ENCODE measurements at regions not wholly inside any gene's neighbourhood (a gene's known extent, or its start where the extent isn't known, plus 50 kb on each side); places are given as distances from the start of the nearest gene placed in this dataset.
"Not testable (repeated sequence)": the region's sequence is repeated elsewhere in the genome, so short reads cannot be mapped to it uniquely, and the experiment has no call there.

DNA sequence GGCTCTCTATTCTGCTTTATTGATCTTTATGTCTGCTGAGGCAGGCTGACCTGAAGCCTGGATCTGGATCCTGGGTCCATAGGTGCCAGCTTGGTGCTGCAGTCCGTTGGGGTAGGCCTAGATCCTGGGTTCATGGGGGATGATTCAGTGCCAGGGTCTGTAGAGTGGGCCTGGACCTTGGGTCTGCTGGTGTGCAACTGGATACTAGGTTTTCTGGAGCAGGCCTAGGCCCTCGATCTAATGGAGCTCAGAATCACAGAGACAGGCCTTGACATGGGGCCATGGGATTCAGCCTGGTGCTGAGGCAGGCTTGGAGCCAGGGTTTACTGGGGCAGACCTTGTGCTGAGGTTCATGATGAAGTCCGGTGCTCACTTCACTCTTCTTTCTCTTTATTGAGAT is 358.6 kb downstream of the TEX13C start:
- DNase-seq (ENCODE audit: low read depth), result no peak
- H3K4me3 ChIP-seq (ENCODE audit: low read length), result no peak overlapping the region

DNA sequence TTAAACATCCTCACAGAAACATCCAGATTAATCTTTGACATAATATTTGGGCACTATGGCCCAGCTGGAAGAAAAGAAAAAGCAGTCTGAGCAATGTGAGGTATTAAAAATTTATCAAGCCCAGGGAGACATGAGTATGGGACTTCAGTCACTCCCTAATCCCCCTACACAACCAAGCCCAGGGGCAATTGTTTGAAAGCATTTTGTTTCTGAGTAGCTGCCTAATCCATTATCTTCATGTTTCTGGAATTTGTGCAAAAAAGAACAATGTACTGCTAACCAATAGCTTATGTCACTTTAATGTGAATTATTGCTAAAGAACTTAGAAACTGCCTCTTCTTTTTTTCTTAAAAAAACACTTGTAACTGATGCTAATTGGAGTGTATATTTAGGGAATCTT is 360.7 kb downstream of the TEX13C start:
- Histone ChIP-seq H3K36me3 (ENCODE audit: control insufficient read depth, insufficient read depth, low read length, severe bottlenecking) (no peaks in the 10 kb centered on the region), H3K4me1 (ENCODE audit: control insufficient read depth, insufficient read depth, low read length) (no peaks in the 10 kb centered on the region), H3K9ac (ENCODE audit: low read length) (no peak overlapping the region), H3K4me3 (ENCODE audit: low read length) (no peak overlapping the region), H3K9me3 (ENCODE audit: control insufficient read depth, low read length) (no peaks in the 10 kb centered on the region), H3K27me3 (replicated peaks; ENCODE audit: control insufficient read depth, insufficient read depth, low read length) (no peaks in the 10 kb centered on the region)
- DNase-seq (ENCODE audit: low read depth), result no peak

More for the DNA sequence above, 358.6 kb downstream of the TEX13C start:
- no peaks in the 10 kb centered on the region for H3K27me3 ChIP-seq (replicated peaks; ENCODE audit: control insufficient read depth, insufficient read depth, low read length)
- no peaks in the 10 kb centered on the region for H3K36me3 ChIP-seq (ENCODE audit: control insufficient read depth, insufficient read depth, low read length, severe bottlenecking)
- no peaks in the 10 kb centered on the region for H3K4me1 ChIP-seq (ENCODE audit: control insufficient read depth, insufficient read depth, low read length)
- no peak overlapping the region for H3K9ac ChIP-seq (ENCODE audit: low read length)
- peaks cover 5% of the 10 kb centered on the region for H3K9me3 ChIP-seq (ENCODE audit: control insufficient read depth, low read length)

DNA sequence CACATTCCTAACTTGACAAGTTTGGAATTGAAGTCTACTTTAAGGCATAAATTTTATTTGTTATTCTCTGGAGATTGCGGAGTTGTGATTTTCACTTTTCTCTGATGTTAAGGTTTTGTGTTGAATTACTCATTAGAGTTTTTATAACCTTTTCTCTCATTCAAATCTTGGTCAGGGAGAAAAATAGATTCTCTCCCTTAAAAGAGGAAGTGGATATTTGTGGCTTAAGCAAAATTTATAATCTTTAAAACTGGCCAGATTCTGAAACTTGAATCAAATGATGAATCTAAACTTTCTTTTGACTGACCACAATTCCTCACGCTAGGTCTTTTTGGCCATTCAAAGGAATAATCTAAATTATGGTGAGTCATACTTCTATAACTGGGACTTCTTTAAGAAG is 361.4 kb downstream of the TEX13C start:
- H3K36me3 ChIP-seq (ENCODE audit: control insufficient read depth, insufficient read depth, low read length, severe bottlenecking), result no peaks in the 10 kb centered on the region
- H3K4me3 ChIP-seq (ENCODE audit: low read length), result no peak overlapping the region
- no peaks in the 10 kb centered on the region for H3K9me3 ChIP-seq (ENCODE audit: control insufficient read depth, low read length)
- H3K9ac ChIP-seq (ENCODE audit: low read length), result no peak overlapping the region
- H3K4me1 ChIP-seq (ENCODE audit: control insufficient read depth, insufficient read depth, low read length), result no peaks in the 10 kb centered on the region
- H3K27me3 ChIP-seq (replicated peaks; ENCODE audit: control insufficient read depth, insufficient read depth, low read length), result no peaks in the 10 kb centered on the region
- DNase-seq (ENCODE audit: low read depth), result no peak

DNA sequence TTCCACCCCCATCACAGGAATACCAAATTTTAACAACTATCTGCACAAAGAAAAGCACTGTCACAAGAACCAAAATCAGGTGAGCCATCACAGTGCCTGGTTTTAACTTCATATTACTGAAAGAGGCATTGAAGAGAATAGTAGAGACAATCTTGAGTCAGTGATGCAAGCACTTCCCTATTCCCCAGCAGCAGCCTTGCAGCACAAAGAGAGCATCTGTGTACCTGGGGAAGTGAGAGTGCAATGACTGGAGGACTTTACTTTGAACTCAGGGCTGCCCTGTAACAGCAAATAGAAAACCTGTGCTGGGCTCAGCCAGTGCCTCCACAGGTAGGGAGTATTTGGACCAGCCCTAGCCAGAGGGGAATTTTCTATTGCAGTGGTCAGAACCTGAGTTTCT is 361.8 kb downstream of the TEX13C start:
- H3K27me3 ChIP-seq (replicated peaks; ENCODE audit: control insufficient read depth, insufficient read depth, low read length), result no peaks in the 10 kb centered on the region
- H3K4me3 ChIP-seq (ENCODE audit: low read length), result no peak overlapping the region
- no peak for DNase-seq (ENCODE audit: low read depth)
- H3K9ac ChIP-seq (ENCODE audit: low read length), result no peak overlapping the region
- H3K9me3 ChIP-seq (ENCODE audit: control insufficient read depth, low read length), result no peaks in the 10 kb centered on the region
- H3K4me1 ChIP-seq (ENCODE audit: control insufficient read depth, insufficient read depth, low read length), result no peaks in the 10 kb centered on the region
- no peaks in the 10 kb centered on the region for H3K36me3 ChIP-seq (ENCODE audit: control insufficient read depth, insufficient read depth, low read length, severe bottlenecking)

DNA sequence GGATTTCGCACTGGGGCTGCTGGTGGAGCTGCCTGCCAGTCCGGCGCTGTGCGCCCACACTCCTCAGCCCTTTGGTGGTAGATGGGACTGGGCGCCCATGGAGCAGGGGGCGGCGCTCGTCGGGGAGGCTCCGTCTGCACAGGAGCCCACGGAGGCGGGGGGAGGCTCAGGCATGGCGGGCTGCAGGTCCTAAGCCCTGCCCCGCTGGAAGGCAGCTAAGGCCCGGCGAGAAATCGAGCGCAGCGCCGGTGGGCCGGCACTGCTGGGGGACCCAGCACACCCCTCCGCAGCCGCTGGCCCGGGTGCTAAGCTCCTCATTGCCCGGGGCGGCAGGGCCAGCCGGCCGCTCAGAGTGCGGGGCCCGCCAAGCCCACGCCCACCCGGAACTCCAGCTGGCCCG is 370.9 kb downstream of the TEX13C start:
- not testable (repeated sequence) for H3K9ac ChIP-seq (ENCODE audit: low read length); H3K4me3 ChIP-seq (ENCODE audit: low read length); H3K27me3 ChIP-seq (replicated peaks; ENCODE audit: control insufficient read depth, insufficient read depth, low read length); H3K4me1 ChIP-seq (ENCODE audit: control insufficient read depth, insufficient read depth, low read length); H3K9me3 ChIP-seq (ENCODE audit: control insufficient read depth, low read length); H3K36me3 ChIP-seq (ENCODE audit: control insufficient read depth, insufficient read depth, low read length, severe bottlenecking); DNase-seq (ENCODE audit: low read depth)

DNA sequence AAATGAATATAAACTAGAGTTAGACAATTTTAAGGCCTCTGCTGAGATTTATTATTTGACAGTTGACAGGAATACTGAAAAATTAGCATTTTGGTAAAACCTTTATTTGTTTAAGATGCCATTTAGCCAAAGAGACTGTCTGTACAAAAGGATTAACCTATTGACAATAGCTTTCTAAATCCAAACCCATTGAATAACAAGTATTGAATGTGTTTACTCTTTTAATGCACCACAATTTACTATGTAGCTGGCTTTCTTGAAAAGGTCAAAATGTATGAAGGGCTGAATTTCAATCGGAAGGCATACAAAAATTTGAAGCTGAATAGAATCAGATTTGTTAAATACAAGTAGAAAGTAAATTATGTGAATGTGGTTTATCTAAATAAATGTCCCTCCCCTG is 374.5 kb downstream of the TEX13C start:
- Histone ChIP-seq H3K4me3 (ENCODE audit: low read length) (no peak overlapping the region), H3K9ac (ENCODE audit: low read length) (no peak overlapping the region), H3K4me1 (ENCODE audit: control insufficient read depth, insufficient read depth, low read length) (no peaks in the 10 kb centered on the region), H3K9me3 (ENCODE audit: control insufficient read depth, low read length) (no peaks in the 10 kb centered on the region), H3K36me3 (ENCODE audit: control insufficient read depth, insufficient read depth, low read length, severe bottlenecking) (no peaks in the 10 kb centered on the region), H3K27me3 (replicated peaks; ENCODE audit: control insufficient read depth, insufficient read depth, low read length) (no peaks in the 10 kb centered on the region)
- DNase-seq (ENCODE audit: low read depth), result no peak

DNA sequence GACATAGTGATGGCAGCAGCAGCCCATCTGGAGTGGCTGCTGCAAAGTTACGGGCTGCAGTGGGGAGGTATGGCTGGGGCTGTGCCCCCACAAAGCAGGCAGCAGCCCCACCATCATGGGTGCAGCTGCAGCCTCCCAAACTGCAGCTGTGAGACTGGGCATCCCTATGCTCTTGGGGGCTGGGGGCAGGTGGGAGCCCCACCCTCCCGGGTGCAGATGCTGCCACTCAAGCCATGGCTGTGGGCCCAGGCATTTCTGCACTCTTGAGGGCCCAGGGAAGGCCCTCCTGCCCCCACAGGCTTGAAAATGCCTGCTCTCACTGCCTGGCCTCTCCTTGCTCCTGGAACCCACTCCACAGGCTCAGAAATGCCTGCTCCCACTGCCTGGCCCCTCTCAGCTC is 389.4 kb downstream of the TEX13C start:
- H3K4me3 ChIP-seq (ENCODE audit: low read length), result no peak overlapping the region
- no peaks in the 10 kb centered on the region for H3K36me3 ChIP-seq (ENCODE audit: control insufficient read depth, insufficient read depth, low read length, severe bottlenecking)
- H3K9me3 ChIP-seq (ENCODE audit: control insufficient read depth, low read length), result no peaks in the 10 kb centered on the region
- H3K27me3 ChIP-seq (replicated peaks; ENCODE audit: control insufficient read depth, insufficient read depth, low read length), result no peaks in the 10 kb centered on the region
- H3K9ac ChIP-seq (ENCODE audit: low read length), result no peak overlapping the region
- DNase-seq (ENCODE audit: low read depth), result no peak
- H3K4me1 ChIP-seq (ENCODE audit: control insufficient read depth, insufficient read depth, low read length), result no peaks in the 10 kb centered on the region

DNA sequence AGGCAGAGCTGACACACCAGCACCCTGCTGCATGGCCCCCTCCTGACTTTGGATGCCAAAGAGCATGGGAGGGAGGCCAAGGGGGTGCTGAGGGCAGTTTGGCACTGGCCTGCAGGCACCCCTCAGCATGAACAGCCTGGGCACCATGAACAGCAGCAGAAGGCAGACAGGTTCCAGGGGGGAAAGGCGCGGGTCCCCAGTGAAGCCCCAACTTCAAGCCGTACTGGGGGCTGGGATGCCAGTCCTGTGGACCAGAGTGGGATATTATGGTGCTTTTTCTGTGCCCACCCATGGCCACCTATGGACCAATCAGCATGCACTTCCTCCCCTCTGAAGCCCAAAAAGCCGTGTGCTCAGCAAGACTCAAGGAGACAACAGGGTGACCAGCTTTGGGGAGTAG is 389.9 kb downstream of the TEX13C start:
- H3K4me3 ChIP-seq (ENCODE audit: low read length), result no peak overlapping the region
- no peak for DNase-seq (ENCODE audit: low read depth)
- no peak overlapping the region for H3K9ac ChIP-seq (ENCODE audit: low read length)
- H3K9me3 ChIP-seq (ENCODE audit: control insufficient read depth, low read length), result no peaks in the 10 kb centered on the region
- no peaks in the 10 kb centered on the region for H3K36me3 ChIP-seq (ENCODE audit: control insufficient read depth, insufficient read depth, low read length, severe bottlenecking)
- H3K27me3 ChIP-seq (replicated peaks; ENCODE audit: control insufficient read depth, insufficient read depth, low read length), result no peaks in the 10 kb centered on the region
- no peaks in the 10 kb centered on the region for H3K4me1 ChIP-seq (ENCODE audit: control insufficient read depth, insufficient read depth, low read length)

DNA sequence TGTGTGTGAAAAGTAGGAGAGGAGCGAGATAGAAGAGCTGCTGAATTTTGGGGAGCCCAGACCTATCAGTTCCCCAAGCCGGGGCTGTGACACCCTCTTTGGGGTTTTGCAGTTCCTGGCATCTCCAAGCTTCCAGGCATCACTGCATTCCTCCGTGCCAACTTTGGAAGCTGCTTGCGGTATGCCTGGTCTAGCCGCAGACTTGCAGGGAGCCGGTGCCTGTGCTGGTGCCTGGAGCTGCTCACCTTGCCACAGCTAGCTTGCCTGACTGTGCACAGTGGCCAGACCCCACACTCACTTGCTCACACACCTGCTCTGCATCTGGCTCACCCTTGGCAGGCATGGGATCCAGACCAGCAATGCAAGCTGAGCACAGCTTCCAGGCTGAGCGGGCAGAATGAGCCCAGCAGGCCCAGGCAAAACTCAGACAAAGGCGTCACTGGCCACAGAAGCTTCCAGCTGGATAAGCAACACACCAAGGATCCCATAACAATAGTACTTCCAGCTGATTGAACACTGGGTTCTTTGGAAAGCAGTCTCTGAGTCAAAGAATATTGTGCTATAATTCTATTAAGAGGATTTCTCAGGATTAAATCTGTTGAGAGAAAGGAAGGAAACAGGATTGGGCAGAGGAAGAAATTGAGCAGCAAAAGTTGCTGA is 390.9 kb downstream of the TEX13C start:
- DNase-seq (ENCODE audit: low read depth), result no peak
- Histone ChIP-seq H3K36me3 (ENCODE audit: control insufficient read depth, insufficient read depth, low read length, severe bottlenecking) (no peaks in the 10 kb centered on the region), H3K4me3 (ENCODE audit: low read length) (no peak overlapping the region)

DNA sequence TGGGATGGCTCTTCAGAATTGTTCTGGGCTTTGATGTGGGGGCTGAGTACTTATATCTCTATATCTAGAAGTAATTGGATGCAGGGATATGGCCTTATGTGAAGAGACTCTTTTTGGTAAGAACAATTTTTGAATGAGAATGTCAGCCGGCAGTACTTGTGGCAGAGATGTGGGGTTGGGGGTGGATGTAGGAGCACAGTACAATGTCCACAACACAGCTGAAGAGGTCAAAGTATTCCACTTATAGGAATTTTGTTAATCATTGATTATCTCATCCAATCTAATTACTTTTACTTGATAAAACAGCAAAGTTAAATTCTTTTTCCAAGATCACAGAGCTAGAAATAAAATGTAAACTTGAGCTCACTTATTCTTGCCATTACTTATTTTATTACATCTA is 391.4 kb downstream of the TEX13C start:
- no peaks in the 10 kb centered on the region for H3K27me3 ChIP-seq (replicated peaks; ENCODE audit: control insufficient read depth, insufficient read depth, low read length)
- H3K9me3 ChIP-seq (ENCODE audit: control insufficient read depth, low read length), result no peaks in the 10 kb centered on the region
- no peak for DNase-seq (ENCODE audit: low read depth)
- H3K4me1 ChIP-seq (ENCODE audit: control insufficient read depth, insufficient read depth, low read length), result no peaks in the 10 kb centered on the region
- H3K4me3 ChIP-seq (ENCODE audit: low read length), result no peak overlapping the region
- no peak overlapping the region for H3K9ac ChIP-seq (ENCODE audit: low read length)
- H3K36me3 ChIP-seq (ENCODE audit: control insufficient read depth, insufficient read depth, low read length, severe bottlenecking), result no peaks in the 10 kb centered on the region

More for the DNA sequence above, 390.9 kb downstream of the TEX13C start:
- Histone ChIP-seq H3K4me1 (ENCODE audit: control insufficient read depth, insufficient read depth, low read length) (no peaks in the 10 kb centered on the region), H3K9ac (ENCODE audit: low read length) (no peak overlapping the region), H3K27me3 (replicated peaks; ENCODE audit: control insufficient read depth, insufficient read depth, low read length) (no peaks in the 10 kb centered on the region), H3K9me3 (ENCODE audit: control insufficient read depth, low read length) (no peaks in the 10 kb centered on the region)

DNA sequence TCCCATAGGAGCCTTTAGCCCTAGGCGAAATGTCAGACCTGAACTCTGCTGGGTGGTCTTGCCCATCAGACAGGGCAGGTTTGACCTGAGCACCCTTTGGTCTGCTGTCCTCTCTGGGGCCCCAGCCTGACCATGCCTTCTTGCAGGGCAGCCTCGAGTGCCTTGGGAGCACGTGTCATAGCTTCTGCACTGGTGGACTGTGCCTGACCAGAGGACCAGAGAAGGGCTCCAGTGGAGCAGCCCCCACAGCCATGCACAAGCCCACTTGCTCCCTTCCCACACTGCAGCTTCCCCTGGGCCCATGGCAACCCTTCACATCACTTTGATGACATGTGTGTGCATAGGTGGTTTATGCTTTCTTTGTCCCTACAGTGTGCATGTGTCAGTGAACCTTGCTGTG is 394.0 kb downstream of the TEX13C start:
- no peaks in the 10 kb centered on the region for H3K27me3 ChIP-seq (replicated peaks; ENCODE audit: control insufficient read depth, insufficient read depth, low read length)
- no peak overlapping the region for H3K9ac ChIP-seq (ENCODE audit: low read length)
- no peak for DNase-seq (ENCODE audit: low read depth)
- no peak overlapping the region for H3K4me3 ChIP-seq (ENCODE audit: low read length)
- H3K9me3 ChIP-seq (ENCODE audit: control insufficient read depth, low read length), result peaks cover 6% of the 10 kb centered on the region
- no peaks in the 10 kb centered on the region for H3K36me3 ChIP-seq (ENCODE audit: control insufficient read depth, insufficient read depth, low read length, severe bottlenecking)
- no peaks in the 10 kb centered on the region for H3K4me1 ChIP-seq (ENCODE audit: control insufficient read depth, insufficient read depth, low read length)

DNA sequence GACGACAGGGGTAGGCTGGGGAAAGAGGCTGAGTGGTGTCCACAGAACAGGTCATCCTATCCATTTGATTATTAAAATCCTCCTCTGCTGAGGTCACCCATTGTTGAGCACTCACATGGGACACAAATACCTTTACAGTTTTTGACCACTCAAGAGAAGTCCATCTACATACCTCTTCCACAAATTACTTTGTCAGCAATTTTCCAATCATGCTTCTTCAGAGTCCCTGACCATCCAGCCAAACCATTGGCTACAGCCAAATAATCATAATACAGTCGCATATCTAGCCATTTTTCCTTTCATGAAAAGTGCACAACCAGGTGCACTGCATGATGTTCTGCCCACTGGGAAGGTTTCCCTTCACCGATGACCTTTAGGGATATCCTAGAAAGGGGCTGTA is 407.4 kb downstream of the TEX13C start:
- H3K4me3 ChIP-seq (ENCODE audit: low read length), result no peak overlapping the region
- DNase-seq (ENCODE audit: low read depth), result no peak
- H3K27me3 ChIP-seq (replicated peaks; ENCODE audit: control insufficient read depth, insufficient read depth, low read length), result no peaks in the 10 kb centered on the region
- H3K4me1 ChIP-seq (ENCODE audit: control insufficient read depth, insufficient read depth, low read length), result no peaks in the 10 kb centered on the region
- H3K9ac ChIP-seq (ENCODE audit: low read length), result no peak overlapping the region
- H3K36me3 ChIP-seq (ENCODE audit: control insufficient read depth, insufficient read depth, low read length, severe bottlenecking), result no peaks in the 10 kb centered on the region
- peaks cover 2% of the 10 kb centered on the region for H3K9me3 ChIP-seq (ENCODE audit: control insufficient read depth, low read length)

All from adipocyte (in vitro differentiated cells).